Spleen (tissue), 7 donors: ENCODE measurements at regions not wholly inside any gene's neighbourhood (a gene's known extent, or its start where the extent isn't known, plus 50 kb on each side); places are given as distances from the start of the nearest gene placed in this dataset.

ENCODE experiments used
- POLR2A ChIP-seq, 3 donors: fragments of 450-650 bp; IDR thresholded peaks; one replicate each; pipeline ENCODE4 v1.5.1; 2017; ENCODE audit warnings: antibody characterized with exemption in 3 of 3, mild to moderate bottlenecking in 1 of 3
- POLR2AphosphoS5 ChIP-seq, 3 donors: sonication (generic); formaldehyde crosslinking; IDR thresholded peaks; one replicate each; pipeline ENCODE4 v1.5.1; 2017; ENCODE audit warnings: antibody characterized with exemption in 3 of 3
- TF ChIP-seq, protein P1 (sequence below), 11 experiments: fragments of 200-600 bp in 7 of 11; fragments of 450-650 bp in 4 of 11; sonication (generic) in 4 of 11; IDR thresholded peaks in 8 of 11; conservative IDR thresholded peaks in 3 of 11; 1 replicate in 7 of 11; 2 replicates in 4 of 11; pipeline versions ENCODE4 v1.4.0 to v1.8.0; 2016 to 2021; ENCODE audit warnings: antibody characterized with exemption in 11 of 11, inconsistent platforms in 4 of 11, mild to moderate bottlenecking in 1 of 11
- donor health status: DM: no; HTN: no; CAD: no; lungs with moderate emphysema.
- donor health status: DM: no; HTN: no; CAD: no.
- donor health status: DM: no; HTN: no; CAD: no.

DNA sequence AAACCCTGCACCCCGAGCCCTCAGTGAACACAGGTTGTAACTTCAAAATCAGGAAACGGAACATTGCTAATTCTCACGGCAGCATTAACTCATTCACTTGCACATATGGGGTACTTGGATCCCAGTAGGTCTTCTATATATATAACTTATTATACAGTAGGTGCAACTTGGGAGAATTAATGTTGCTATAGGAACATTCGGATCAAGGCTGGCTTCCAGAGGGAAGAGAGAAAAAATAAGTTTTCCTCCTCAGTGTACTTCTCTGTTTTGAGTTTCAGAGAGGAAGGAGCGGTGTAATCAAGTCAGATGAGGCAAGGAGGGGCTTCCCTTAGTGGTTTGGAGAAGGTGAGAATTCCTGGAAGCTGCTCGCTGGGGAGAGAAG lies 90.9 kb upstream of the ZNF507 start:
- no peak for TF ChIP-seq POLR2AphosphoS5 (IDR thresholded peaks at IDR 0.05)
- TF ChIP-seq, protein P1, sequence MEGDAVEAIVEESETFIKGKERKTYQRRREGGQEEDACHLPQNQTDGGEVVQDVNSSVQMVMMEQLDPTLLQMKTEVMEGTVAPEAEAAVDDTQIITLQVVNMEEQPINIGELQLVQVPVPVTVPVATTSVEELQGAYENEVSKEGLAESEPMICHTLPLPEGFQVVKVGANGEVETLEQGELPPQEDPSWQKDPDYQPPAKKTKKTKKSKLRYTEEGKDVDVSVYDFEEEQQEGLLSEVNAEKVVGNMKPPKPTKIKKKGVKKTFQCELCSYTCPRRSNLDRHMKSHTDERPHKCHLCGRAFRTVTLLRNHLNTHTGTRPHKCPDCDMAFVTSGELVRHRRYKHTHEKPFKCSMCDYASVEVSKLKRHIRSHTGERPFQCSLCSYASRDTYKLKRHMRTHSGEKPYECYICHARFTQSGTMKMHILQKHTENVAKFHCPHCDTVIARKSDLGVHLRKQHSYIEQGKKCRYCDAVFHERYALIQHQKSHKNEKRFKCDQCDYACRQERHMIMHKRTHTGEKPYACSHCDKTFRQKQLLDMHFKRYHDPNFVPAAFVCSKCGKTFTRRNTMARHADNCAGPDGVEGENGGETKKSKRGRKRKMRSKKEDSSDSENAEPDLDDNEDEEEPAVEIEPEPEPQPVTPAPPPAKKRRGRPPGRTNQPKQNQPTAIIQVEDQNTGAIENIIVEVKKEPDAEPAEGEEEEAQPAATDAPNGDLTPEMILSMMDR (IDR thresholded peaks at IDR 0.05 in 8 of 11, conservative IDR thresholded peaks at IDR 0.05 in 3 of 11) = no peak
- TF ChIP-seq POLR2A (IDR thresholded peaks at IDR 0.05) = no peak
